B cell (primary cell): ENCODE measurements at regions not wholly inside any gene's neighbourhood (a gene's known extent, or its start where the extent isn't known, plus 50 kb on each side); places are given as distances from the start of the nearest gene placed in this dataset.

ENCODE experiments used
- EZH2 ChIP-seq: IDR thresholded peaks from 2 replicates; pipeline ENCODE4 v1.6.1; 2012; ENCODE audit warnings: borderline replicate concordance, low read depth, mild to moderate bottlenecking, moderate library complexity, low read length; ENCODE audit not compliant: insufficient read depth, poor library complexity, severe bottlenecking
- TF ChIP-seq, protein P1 (sequence below): fragments of 200-600 bp; IDR thresholded peaks from one replicate; pipeline ENCODE4 v1.8.0; 2022; ENCODE audit warnings: antibody characterized with exemption, mild to moderate bottlenecking

DNA sequence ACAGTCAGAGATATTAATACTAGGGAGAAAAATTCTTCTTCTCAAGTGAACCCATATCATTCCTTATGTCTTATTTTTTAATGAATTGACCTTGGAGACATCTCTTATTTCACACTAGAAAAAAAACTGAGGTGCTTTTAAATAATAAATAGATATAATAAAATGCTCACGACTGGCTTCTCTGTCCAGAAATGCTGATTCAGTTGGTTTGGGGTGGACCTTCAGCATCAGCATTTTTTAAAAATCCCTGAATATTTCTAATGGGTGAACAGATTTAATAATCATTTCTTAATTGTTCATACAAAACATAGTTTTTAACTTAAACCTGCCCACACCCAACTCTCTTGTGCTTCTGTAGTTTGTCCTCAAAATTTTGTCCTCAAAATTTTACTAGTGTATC lies 283.9 kb downstream of the TECRL start:
- TF ChIP-seq, protein P1, sequence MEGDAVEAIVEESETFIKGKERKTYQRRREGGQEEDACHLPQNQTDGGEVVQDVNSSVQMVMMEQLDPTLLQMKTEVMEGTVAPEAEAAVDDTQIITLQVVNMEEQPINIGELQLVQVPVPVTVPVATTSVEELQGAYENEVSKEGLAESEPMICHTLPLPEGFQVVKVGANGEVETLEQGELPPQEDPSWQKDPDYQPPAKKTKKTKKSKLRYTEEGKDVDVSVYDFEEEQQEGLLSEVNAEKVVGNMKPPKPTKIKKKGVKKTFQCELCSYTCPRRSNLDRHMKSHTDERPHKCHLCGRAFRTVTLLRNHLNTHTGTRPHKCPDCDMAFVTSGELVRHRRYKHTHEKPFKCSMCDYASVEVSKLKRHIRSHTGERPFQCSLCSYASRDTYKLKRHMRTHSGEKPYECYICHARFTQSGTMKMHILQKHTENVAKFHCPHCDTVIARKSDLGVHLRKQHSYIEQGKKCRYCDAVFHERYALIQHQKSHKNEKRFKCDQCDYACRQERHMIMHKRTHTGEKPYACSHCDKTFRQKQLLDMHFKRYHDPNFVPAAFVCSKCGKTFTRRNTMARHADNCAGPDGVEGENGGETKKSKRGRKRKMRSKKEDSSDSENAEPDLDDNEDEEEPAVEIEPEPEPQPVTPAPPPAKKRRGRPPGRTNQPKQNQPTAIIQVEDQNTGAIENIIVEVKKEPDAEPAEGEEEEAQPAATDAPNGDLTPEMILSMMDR: no peak
- no peak for TF ChIP-seq EZH2
